ENCODE measurements at regions not wholly inside any gene's neighbourhood (a gene's known extent, or its start where the extent isn't known, plus 50 kb on each side); places are given as distances from the start of the nearest gene placed in this dataset.

DNA sequence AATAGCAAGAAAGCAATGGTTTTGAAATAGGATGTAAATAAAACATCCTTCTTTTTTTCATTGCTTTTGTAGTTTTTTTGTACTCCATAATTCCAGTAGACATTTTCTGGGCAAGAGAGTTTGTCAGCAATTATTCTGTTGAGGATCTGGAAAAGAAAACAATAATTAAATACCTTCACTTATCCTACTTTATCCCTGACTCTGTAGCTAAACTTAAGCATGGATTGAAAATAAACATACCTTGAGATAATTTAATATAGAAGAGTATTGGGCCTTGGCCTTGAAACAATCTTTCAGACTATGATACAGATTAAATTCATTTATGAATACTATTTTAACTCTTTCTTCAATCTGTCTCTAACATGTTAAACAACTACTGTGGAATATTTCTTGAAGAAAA, 321.2 kb downstream of the CHRM3 start:
- CTCF ChIA-PET: interaction anchor here (1.3 kb wide), 1 partner anchor 17 kb away, joined by 3 read pairs; no protein-coding TSS in a partner anchor
- dilution Hi-C loops (cut with HindIII; ENCODE audit: low sequenced_read_pairs, unreplicated experiment): no loop called here
- no peaks in the 10 kb centered on the region for H3K36me3 ChIP-seq (ENCODE audit: control insufficient read depth, insufficient read depth, low read length)

More for the DNA sequence above, 321.2 kb downstream of the CHRM3 start:
- no peak overlapping the region for H3K27ac ChIP-seq (ENCODE audit: insufficient read depth, low read length)
- no peak overlapping the region for H2BK120ac ChIP-seq (ENCODE audit: low read depth, low read length)
- H3K14ac ChIP-seq (replicated peaks; ENCODE audit: low read depth, low read length): no peak overlapping the region
- H3K4ac ChIP-seq (ENCODE audit: low read depth, low read length): no peak overlapping the region
- no peaks in the 10 kb centered on the region for H4K20me1 ChIP-seq (ENCODE audit: insufficient read depth, low read length)
- no peak overlapping the region for H3K23ac ChIP-seq (ENCODE audit: low read depth, low read length)
- no peaks in the 10 kb centered on the region for H3K9me1 ChIP-seq (ENCODE audit: insufficient read depth, low read length)
- H4K5ac ChIP-seq (ENCODE audit: low read depth, low read length): no peak overlapping the region
- intact Hi-C loops (cut with micrococcal nuclease) (no loop called here), in situ Hi-C loops (cut with MboI; ENCODE audit: low sequenced_read_pairs) (no loop called here)
- H4K91ac ChIP-seq (ENCODE audit: insufficient read depth, low read depth, low read length): no peak overlapping the region
- no peaks in the 10 kb centered on the region for H3K27me3 ChIP-seq (ENCODE audit: control insufficient read depth, insufficient read depth, low read length)
- H3K4me3 ChIP-seq (ENCODE audit: insufficient read depth, low read depth, low read length): no peak overlapping the region
- no peak overlapping the region for H3K4me2 ChIP-seq (ENCODE audit: low read depth, low read length)
- ATAC-seq (ENCODE audit: low read depth) (no peak), DNase-seq (no peak)
- H3K56ac ChIP-seq (ENCODE audit: extremely low read depth, insufficient read depth, low read length): no peak overlapping the region
- no peak overlapping the region for H2BK15ac ChIP-seq (ENCODE audit: low read depth, low read length)
- no peak overlapping the region for H2AFZ ChIP-seq (replicated peaks; ENCODE audit: low read length, poor library complexity)
- no peaks in the 10 kb centered on the region for H3K9me3 ChIP-seq (ENCODE audit: control insufficient read depth, insufficient read depth, low read length)
- no peak overlapping the region for H3K9ac ChIP-seq (ENCODE audit: low read depth, low read length)
- H3K4me1 ChIP-seq (ENCODE audit: control insufficient read depth, insufficient read depth, low read length): no peaks in the 10 kb centered on the region
- no peak overlapping the region for H2BK20ac ChIP-seq (ENCODE audit: low read depth, low read length)
- H3K79me1 ChIP-seq (ENCODE audit: low read depth in 1 of 2, low read length in 2 of 2): no peaks in the 10 kb centered on the region
- BruUV-seq (replicated peaks): no TSS peak
- H2AK5ac ChIP-seq (ENCODE audit: low read depth, low read length): no peak overlapping the region
- no peak overlapping the region for H2BK5ac ChIP-seq (ENCODE audit: low read depth, low read length, poor library complexity, severe bottlenecking)
- TF ChIP-seq BHLHE40 (IDR thresholded peaks at IDR 0.05; ENCODE audit: low read depth, low read length) (no peak), MAFK (IDR thresholded peaks at IDR 0.05; ENCODE audit: low read depth, low read length) (no peak)
- TF ChIP-seq, protein P1, sequence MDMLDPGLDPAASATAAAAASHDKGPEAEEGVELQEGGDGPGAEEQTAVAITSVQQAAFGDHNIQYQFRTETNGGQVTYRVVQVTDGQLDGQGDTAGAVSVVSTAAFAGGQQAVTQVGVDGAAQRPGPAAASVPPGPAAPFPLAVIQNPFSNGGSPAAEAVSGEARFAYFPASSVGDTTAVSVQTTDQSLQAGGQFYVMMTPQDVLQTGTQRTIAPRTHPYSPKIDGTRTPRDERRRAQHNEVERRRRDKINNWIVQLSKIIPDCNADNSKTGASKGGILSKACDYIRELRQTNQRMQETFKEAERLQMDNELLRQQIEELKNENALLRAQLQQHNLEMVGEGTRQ (IDR thresholded peaks at IDR 0.05; ENCODE audit: low read depth, low read length): no peak
- TF ChIP-seq, protein P2, sequence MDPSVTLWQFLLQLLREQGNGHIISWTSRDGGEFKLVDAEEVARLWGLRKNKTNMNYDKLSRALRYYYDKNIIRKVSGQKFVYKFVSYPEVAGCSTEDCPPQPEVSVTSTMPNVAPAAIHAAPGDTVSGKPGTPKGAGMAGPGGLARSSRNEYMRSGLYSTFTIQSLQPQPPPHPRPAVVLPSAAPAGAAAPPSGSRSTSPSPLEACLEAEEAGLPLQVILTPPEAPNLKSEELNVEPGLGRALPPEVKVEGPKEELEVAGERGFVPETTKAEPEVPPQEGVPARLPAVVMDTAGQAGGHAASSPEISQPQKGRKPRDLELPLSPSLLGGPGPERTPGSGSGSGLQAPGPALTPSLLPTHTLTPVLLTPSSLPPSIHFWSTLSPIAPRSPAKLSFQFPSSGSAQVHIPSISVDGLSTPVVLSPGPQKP (IDR thresholded peaks at IDR 0.05; ENCODE audit: borderline replicate concordance, low read depth, low read length): no peak
- no peak overlapping the region for H3K18ac ChIP-seq (ENCODE audit: low read depth, low read length)
- no peak overlapping the region for H4K8ac ChIP-seq (ENCODE audit: low read depth in 2 of 2, low read length in 2 of 2)
- no peak overlapping the region for H2AK9ac ChIP-seq (replicated peaks; ENCODE audit: low read depth, low read length, poor library complexity)
- POLR2A ChIA-PET (ENCODE audit: unreplicated experiment): no interaction called here

Data from IMR-90 (cell line).